Breast epithelium (tissue), 3 donors: ENCODE measurements at regions not wholly inside any gene's neighbourhood (a gene's known extent, or its start where the extent isn't known, plus 50 kb on each side); places are given as distances from the start of the nearest gene placed in this dataset.

ENCODE experiments used
- POLR2AphosphoS5 ChIP-seq, 3 donors: sonication (generic); formaldehyde crosslinking; IDR thresholded peaks; one replicate each; pipeline ENCODE4 v1.6.1; 2017; ENCODE audit warnings: antibody characterized with exemption in 3 of 3
- TF ChIP-seq, protein P1 (sequence below), 3 donors: fragments of 450-650 bp; IDR thresholded peaks; one replicate each; pipeline ENCODE4 v1.5.1; 2016 to 2017; ENCODE audit warnings: antibody characterized with exemption in 3 of 3, mild to moderate bottlenecking in 3 of 3, moderate library complexity in 3 of 3

DNA sequence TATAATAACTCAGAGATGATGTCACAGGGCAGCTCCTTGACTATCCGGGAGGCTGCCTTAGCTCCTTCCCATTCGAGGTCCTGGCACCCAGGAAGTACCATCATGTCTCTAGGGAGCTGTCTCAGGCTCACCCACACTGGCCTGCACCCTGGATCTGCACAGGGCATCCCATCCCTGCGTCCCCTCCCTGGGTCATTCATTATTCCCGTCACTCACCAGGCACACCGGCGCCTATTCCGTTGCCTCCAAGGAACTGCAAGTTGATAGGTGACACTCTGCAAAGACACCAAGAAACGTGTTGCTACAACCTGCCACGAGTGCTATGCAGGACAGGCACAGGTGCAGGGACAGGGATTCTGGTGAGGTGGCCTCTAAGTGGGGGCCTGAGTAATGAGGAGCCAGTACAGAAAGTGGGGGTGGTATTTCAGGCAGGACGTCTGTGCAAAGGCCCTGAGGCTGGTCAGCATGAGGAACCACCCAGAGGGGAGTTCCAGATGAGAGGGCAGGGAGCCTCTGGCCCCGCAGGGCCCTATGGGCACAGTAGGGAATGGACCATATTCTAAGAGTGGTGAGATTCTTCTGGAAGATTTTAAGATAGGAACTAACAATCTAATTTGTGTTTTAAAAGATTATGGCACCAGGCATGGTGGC is 71.6 kb upstream of the SHANK2 start:
- TF ChIP-seq, protein P1, sequence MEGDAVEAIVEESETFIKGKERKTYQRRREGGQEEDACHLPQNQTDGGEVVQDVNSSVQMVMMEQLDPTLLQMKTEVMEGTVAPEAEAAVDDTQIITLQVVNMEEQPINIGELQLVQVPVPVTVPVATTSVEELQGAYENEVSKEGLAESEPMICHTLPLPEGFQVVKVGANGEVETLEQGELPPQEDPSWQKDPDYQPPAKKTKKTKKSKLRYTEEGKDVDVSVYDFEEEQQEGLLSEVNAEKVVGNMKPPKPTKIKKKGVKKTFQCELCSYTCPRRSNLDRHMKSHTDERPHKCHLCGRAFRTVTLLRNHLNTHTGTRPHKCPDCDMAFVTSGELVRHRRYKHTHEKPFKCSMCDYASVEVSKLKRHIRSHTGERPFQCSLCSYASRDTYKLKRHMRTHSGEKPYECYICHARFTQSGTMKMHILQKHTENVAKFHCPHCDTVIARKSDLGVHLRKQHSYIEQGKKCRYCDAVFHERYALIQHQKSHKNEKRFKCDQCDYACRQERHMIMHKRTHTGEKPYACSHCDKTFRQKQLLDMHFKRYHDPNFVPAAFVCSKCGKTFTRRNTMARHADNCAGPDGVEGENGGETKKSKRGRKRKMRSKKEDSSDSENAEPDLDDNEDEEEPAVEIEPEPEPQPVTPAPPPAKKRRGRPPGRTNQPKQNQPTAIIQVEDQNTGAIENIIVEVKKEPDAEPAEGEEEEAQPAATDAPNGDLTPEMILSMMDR (IDR thresholded peaks at IDR 0.05): no peak
- no peak for TF ChIP-seq POLR2AphosphoS5 (IDR thresholded peaks at IDR 0.05)
